H1 (cell line): ENCODE measurements at regions not wholly inside any gene's neighbourhood (a gene's known extent, or its start where the extent isn't known, plus 50 kb on each side); places are given as distances from the start of the nearest gene placed in this dataset.

Experiments used
- CTCF ChIA-PET: fragments of 300-600 bp; sonication (Branson Sonifier 250); formaldehyde crosslinking; loops from one replicate; lab custom pipeline; 2021; ENCODE audit not compliant: partially characterized antibody; lab: Charles Lee
- POLR2A ChIA-PET: fragments of 300-600 bp; sonication (Branson Sonifier 250); formaldehyde crosslinking; loops from one replicate; lab custom pipeline; 2021; ENCODE audit warnings: inconsistent platforms; ENCODE audit not compliant: partially characterized antibody; lab: Charles Lee
- DNase-seq, 2 experiments: peaks; one replicate each; pipeline versions ENCODE4 v3.0.0 to v3.0.0-alpha.2; 2010 to 2022; ENCODE audit warnings: low spot score in 2 of 2, low read depth in 1 of 2, mixed read lengths in 1 of 2
- FAIRE-seq: peaks from 2 replicates; lab custom pipeline; 2011; peaks lifted over from hg19 to GRCh38; lab: Jason Lieb, UNC
- H2AFZ ChIP-seq: 2 replicates; pipeline ENCODE4 v1.8.1; 2012; ENCODE audit warnings: low read length, inconsistent platforms
- H2AK5ac ChIP-seq: 2 replicates; pipeline ENCODE4 v1.6.1; 2013; ENCODE audit warnings: low read depth, low read length
- H2BK120ac ChIP-seq: replicated peaks from 2 replicates; pipeline ENCODE3; 2013; ENCODE audit warnings: low read depth, low read length, inconsistent platforms
- H2BK12ac ChIP-seq: 2 replicates; pipeline ENCODE4 v1.6.1; 2013; ENCODE audit warnings: low read depth, low read length
- H2BK15ac ChIP-seq: 2 replicates; pipeline ENCODE4 v1.6.1; 2013; ENCODE audit warnings: low read length
- H2BK20ac ChIP-seq: 2 replicates; pipeline ENCODE4 v1.6.1; 2013; ENCODE audit warnings: low read length
- H2BK5ac ChIP-seq: 2 replicates; pipeline ENCODE4 v1.6.1; 2013; ENCODE audit warnings: low read depth, low read length
- H3K14ac ChIP-seq: 2 replicates; pipeline ENCODE4 v1.6.1; 2013; ENCODE audit warnings: inconsistent platforms; ENCODE audit not compliant: insufficient read length
- H3K18ac ChIP-seq: 2 replicates; pipeline ENCODE4 v1.6.1; 2013; ENCODE audit warnings: low read length; ENCODE audit errors: extremely low read depth
- H3K23ac ChIP-seq: 2 replicates; pipeline ENCODE4 v1.6.1; 2013; ENCODE audit warnings: inconsistent platforms; ENCODE audit not compliant: insufficient read length
- H3K23me2 ChIP-seq: 2 replicates; pipeline ENCODE4 v1.6.1; 2013; ENCODE audit warnings: low read depth, low read length
- H3K27ac ChIP-seq: 2 replicates; pipeline ENCODE4 v1.6.1; 2011; ENCODE audit warnings: low read depth, low read length, inconsistent platforms
- H3K27me3 ChIP-seq, 4 experiments: replicated peaks in 1 of 4; 1 replicate in 1 of 4; 2 replicates in 3 of 4; pipeline versions ENCODE4 v1.6.1 to v1.8.1; 2011 to 2013; ENCODE audit warnings: low read length in 3 of 4, mild to moderate bottlenecking in 3 of 4, inconsistent platforms in 2 of 4, mixed read lengths in 2 of 4, moderate library complexity in 1 of 4; ENCODE audit not compliant: control insufficient read depth in 3 of 4, insufficient read depth in 3 of 4; ENCODE audit errors: extremely low read depth in 1 of 4
- H3K36me3 ChIP-seq, 4 experiments: 2 replicates each; pipeline versions ENCODE4 v1.6.1 to v1.8.1; 2011 to 2013; ENCODE audit warnings: mild to moderate bottlenecking in 4 of 4, low read length in 3 of 4, moderate library complexity in 2 of 4, control low read depth in 1 of 4, inconsistent platforms in 1 of 4; ENCODE audit not compliant: insufficient read depth in 4 of 4, control insufficient read depth in 2 of 4
- H3K4ac ChIP-seq: replicated peaks from 2 replicates; pipeline ENCODE3; 2013; ENCODE audit warnings: low read length, low read depth, mixed read lengths, inconsistent platforms; ENCODE audit not compliant: insufficient read length
- H3K4me1 ChIP-seq, 4 experiments: replicated peaks in 1 of 4; 1 replicate in 1 of 4; 2 replicates in 3 of 4; pipeline versions ENCODE4 v1.6.1 to v1.8.1; 2011 to 2013; ENCODE audit warnings: low read length in 3 of 4, inconsistent platforms in 2 of 4, mixed read lengths in 1 of 4; ENCODE audit not compliant: insufficient read depth in 4 of 4, control insufficient read depth in 3 of 4
- H3K4me2 ChIP-seq, 2 experiments: 2 replicates each; pipeline versions ENCODE4 v1.6.1 to v1.8.1; 2011 to 2013; ENCODE audit warnings: low read depth in 2 of 2, low read length in 2 of 2, control low read depth in 1 of 2, inconsistent platforms in 1 of 2, mild to moderate bottlenecking in 1 of 2; ENCODE audit not compliant: insufficient read depth in 1 of 2
- H3K4me3 ChIP-seq, 4 experiments: fragments of 200-600, 300-600 bp in 1 of 4; sonication (generic), shearing (Covaris generic), sonication (Bioruptor Twin) in 1 of 4; 2 replicates each; pipeline versions ENCODE4 v1.5.1 to v1.8.1; 2011 to 2016; ENCODE audit warnings: low read length in 4 of 4, low read depth in 3 of 4, control low read depth in 2 of 4, inconsistent platforms in 2 of 4, mild to moderate bottlenecking in 2 of 4, mixed read lengths in 1 of 4, moderate library complexity in 1 of 4; ENCODE audit not compliant: insufficient read depth in 2 of 4; ENCODE audit errors: extremely low read depth in 1 of 4
- H3K56ac ChIP-seq: replicated peaks from 2 replicates; pipeline ENCODE3; 2013; ENCODE audit warnings: low read depth, mild to moderate bottlenecking, mixed read lengths, low read length, inconsistent platforms; ENCODE audit not compliant: insufficient read length
- H3K79me1 ChIP-seq: 2 replicates; pipeline ENCODE4 v1.6.1; 2013; ENCODE audit warnings: low read depth, low read length, control low read depth
- H3K79me2 ChIP-seq, 2 experiments: 2 replicates each; pipeline versions ENCODE4 v1.6.1 to v1.8.1; 2012 to 2013; ENCODE audit warnings: low read length in 2 of 2, mild to moderate bottlenecking in 2 of 2, inconsistent platforms in 1 of 2; ENCODE audit not compliant: insufficient read depth in 2 of 2, control insufficient read depth in 1 of 2
- H3K9ac ChIP-seq, 4 experiments: replicated peaks in 1 of 4; 1 replicate in 1 of 4; 2 replicates in 3 of 4; pipeline versions ENCODE4 v1.6.1 to v1.8.1; 2011 to 2013; ENCODE audit warnings: low read depth in 3 of 4, low read length in 3 of 4, control low read depth in 2 of 4, mild to moderate bottlenecking in 2 of 4, moderate library complexity in 2 of 4, inconsistent platforms in 1 of 4; ENCODE audit errors: extremely low read depth in 1 of 4
- H3K9me3 ChIP-seq, 2 experiments: 2 replicates each; pipeline versions ENCODE4 v1.6.1 to v1.8.1; 2012 to 2013; ENCODE audit warnings: mild to moderate bottlenecking in 2 of 2, moderate library complexity in 2 of 2, control low read depth in 1 of 2, inconsistent platforms in 1 of 2, low read depth in 1 of 2, low read length in 1 of 2, mixed read lengths in 1 of 2; ENCODE audit not compliant: insufficient read depth in 2 of 2
- H4K20me1 ChIP-seq, 2 experiments: replicated peaks in 1 of 2; 2 replicates each; pipeline versions ENCODE3 to v1.8.1; 2011 to 2013; ENCODE audit warnings: inconsistent platforms in 2 of 2, low read length in 2 of 2, mild to moderate bottlenecking in 1 of 2; ENCODE audit not compliant: insufficient read depth in 2 of 2, control insufficient read depth in 1 of 2
- H4K5ac ChIP-seq: 2 replicates; pipeline ENCODE4 v1.6.1; 2013; ENCODE audit warnings: low read length, low read depth, mixed read lengths, inconsistent platforms; ENCODE audit not compliant: insufficient read length
- H4K8ac ChIP-seq: 2 replicates; pipeline ENCODE4 v1.8.0; 2013; ENCODE audit warnings: mild to moderate bottlenecking, moderate library complexity, low read length, inconsistent platforms; ENCODE audit not compliant: insufficient read depth; ENCODE audit errors: extremely low read depth
- H4K91ac ChIP-seq: replicated peaks from 2 replicates; pipeline ENCODE3; 2013; ENCODE audit warnings: low read length, mixed read lengths, inconsistent platforms; ENCODE audit not compliant: insufficient read length
- CREB1 ChIP-seq: IDR thresholded peaks from 2 replicates; pipeline ENCODE4 v1.6.1; 2012; ENCODE audit warnings: inconsistent platforms
- POU5F1 ChIP-seq: IDR thresholded peaks from 2 replicates; pipeline ENCODE4 v1.6.1; 2011; ENCODE audit warnings: low read depth, mild to moderate bottlenecking, low read length, moderate library complexity
- RAD21 ChIP-seq, 2 experiments: IDR thresholded peaks in 1 of 2; conservative IDR thresholded peaks in 1 of 2; 2 replicates each; pipeline ENCODE4 v1.6.1; 2011; ENCODE audit warnings: low read depth in 2 of 2, low read length in 2 of 2, improper control_type of control experiment in 1 of 2, inconsistent platforms in 1 of 2, mild to moderate bottlenecking in 1 of 2, moderate library complexity in 1 of 2
- TBP ChIP-seq: IDR thresholded peaks from 2 replicates; pipeline ENCODE4 v1.6.1; 2011; ENCODE audit warnings: low read depth, low read length, improper control_type of control experiment
- WGBS, 2 experiments: shearing (Covaris generic) in 1 of 2; methylation state at CpG; one replicate each; pipeline versions ENCODE4 v1.1.6 to v1.1.7; 2013 to 2015; ENCODE audit warnings: low lambda C conversion rate in 2 of 2, mixed read lengths in 2 of 2, inconsistent platforms in 1 of 2, low coverage in 1 of 2, missing lambda C conversion rate in 1 of 2; ENCODE audit not compliant: insufficient replicate concordance in 2 of 2, insufficient coverage in 1 of 2, insufficient read length in 1 of 2; ENCODE audit errors: extremely low coverage in 1 of 2, missing lambda C conversion rate in 1 of 2; 5-methylcytosine and 5-hydroxymethylcytosine counted together
- TF ChIP-seq, protein P1 (sequence below), 3 experiments: IDR thresholded peaks; 1 replicate in 2 of 3; 2 replicates in 1 of 3; pipeline versions ENCODE4 v1.5.1 to v1.6.1; 2011; ENCODE audit warnings: low read length in 3 of 3, mild to moderate bottlenecking in 3 of 3, inconsistent platforms in 2 of 3, low read depth in 1 of 3, moderate library complexity in 1 of 3; ENCODE audit not compliant: insufficient read depth in 1 of 3; ENCODE audit errors: control extremely low read depth in 1 of 3

DNA sequence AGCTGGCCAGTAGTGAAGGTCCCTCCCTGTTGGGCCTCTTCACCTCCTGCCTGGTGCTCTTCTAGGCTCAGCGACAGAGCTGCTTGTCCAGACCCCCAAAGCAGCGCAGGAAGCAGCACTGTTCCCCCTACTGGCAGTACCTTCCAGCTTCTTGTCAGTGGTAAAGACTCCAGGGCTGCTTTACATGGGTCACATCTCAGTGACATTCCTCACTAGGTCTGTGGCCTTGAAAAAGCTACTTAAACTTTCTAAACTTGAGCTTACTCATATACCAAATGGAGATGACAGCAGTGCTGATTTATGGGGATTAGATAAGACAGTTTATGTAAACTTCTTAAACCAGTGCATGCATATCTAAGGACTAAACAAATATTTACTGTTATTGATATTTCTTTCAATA, 117.3 kb downstream of the FAT4 start:
- no peak overlapping the region for H3K4me3 ChIP-seq
- TF ChIP-seq RAD21 (IDR thresholded peaks at IDR 0.05 in 1 of 2, conservative IDR thresholded peaks at IDR 0.05 in 1 of 2; ENCODE audit: low read depth in 2 of 2, low read length in 2 of 2) (peak; percentile 66 to 73), CREB1 (0 out of 2 replicates have a peak, but pooled peaks have one; percentile 49), TBP (peak; percentile 23; the same call in 1 of the 2 replicates), POU5F1 (no peak)
- TF ChIP-seq, protein P1, sequence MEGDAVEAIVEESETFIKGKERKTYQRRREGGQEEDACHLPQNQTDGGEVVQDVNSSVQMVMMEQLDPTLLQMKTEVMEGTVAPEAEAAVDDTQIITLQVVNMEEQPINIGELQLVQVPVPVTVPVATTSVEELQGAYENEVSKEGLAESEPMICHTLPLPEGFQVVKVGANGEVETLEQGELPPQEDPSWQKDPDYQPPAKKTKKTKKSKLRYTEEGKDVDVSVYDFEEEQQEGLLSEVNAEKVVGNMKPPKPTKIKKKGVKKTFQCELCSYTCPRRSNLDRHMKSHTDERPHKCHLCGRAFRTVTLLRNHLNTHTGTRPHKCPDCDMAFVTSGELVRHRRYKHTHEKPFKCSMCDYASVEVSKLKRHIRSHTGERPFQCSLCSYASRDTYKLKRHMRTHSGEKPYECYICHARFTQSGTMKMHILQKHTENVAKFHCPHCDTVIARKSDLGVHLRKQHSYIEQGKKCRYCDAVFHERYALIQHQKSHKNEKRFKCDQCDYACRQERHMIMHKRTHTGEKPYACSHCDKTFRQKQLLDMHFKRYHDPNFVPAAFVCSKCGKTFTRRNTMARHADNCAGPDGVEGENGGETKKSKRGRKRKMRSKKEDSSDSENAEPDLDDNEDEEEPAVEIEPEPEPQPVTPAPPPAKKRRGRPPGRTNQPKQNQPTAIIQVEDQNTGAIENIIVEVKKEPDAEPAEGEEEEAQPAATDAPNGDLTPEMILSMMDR (IDR thresholded peaks at IDR 0.05; ENCODE audit: control extremely low read depth in 1 of 3, insufficient read depth in 1 of 3, low read depth in 1 of 3, low read length in 3 of 3): peak; percentile 58 to 65 (median 65)
- no peaks in the 10 kb centered on the region for H3K4me1 ChIP-seq
- H3K23me2 ChIP-seq: no peaks in the 10 kb centered on the region
- no peak overlapping the region for H4K5ac ChIP-seq
- no peak overlapping the region for H2AK5ac ChIP-seq
- no peak overlapping the region for H3K18ac ChIP-seq
- no peak overlapping the region for H2AFZ ChIP-seq
- no peaks in the 10 kb centered on the region for H3K79me2 ChIP-seq
- H2BK12ac ChIP-seq: no peak overlapping the region
- POLR2A ChIA-PET: no interaction called here
- CTCF ChIA-PET: interaction anchor here (1.1 to 2.5 kb wide), 7 partner anchors 8 to 118 kb away, joined by 3 to 12 read pairs (median 4); partner anchors contain the start of gene FAT4
- no peaks in the 10 kb centered on the region for H3K9me3 ChIP-seq
- no peak overlapping the region for H3K56ac ChIP-seq
- H3K4ac ChIP-seq: no peak overlapping the region
- DNase-seq (peak in 1 of 2 experiments; percentile 25), FAIRE-seq (peak; percentile 60)
- no peaks in the 10 kb centered on the region; a peak in 1 of 8 replicates for H3K36me3 ChIP-seq
- H3K27me3 ChIP-seq: no peaks in the 10 kb centered on the region
- no peak overlapping the region for H3K23ac ChIP-seq
- no peak overlapping the region for H2BK15ac ChIP-seq
- H2BK5ac ChIP-seq: no peak overlapping the region
- no peak overlapping the region for H2BK120ac ChIP-seq
- 38% methylated on average over 2 of the region's 2 CpGs; no CpG with 5 or more reads in 1 of the 2 experiments for WGBS, 2 experiments
- no peak overlapping the region for H3K4me2 ChIP-seq
- H3K27ac ChIP-seq: no peak overlapping the region
- no peaks in the 10 kb centered on the region for H3K79me1 ChIP-seq
- no peak overlapping the region for H2BK20ac ChIP-seq
- no peak overlapping the region for H4K91ac ChIP-seq
- H4K8ac ChIP-seq: no peak overlapping the region
- no peaks in the 10 kb centered on the region for H4K20me1 ChIP-seq
- H3K9ac ChIP-seq: no peak overlapping the region
- no peak overlapping the region for H3K14ac ChIP-seq
